ENCODE measurements at regions not wholly inside any gene's neighbourhood (a gene's known extent, or its start where the extent isn't known, plus 50 kb on each side); places are given as distances from the start of the nearest gene placed in this dataset.

DNA sequence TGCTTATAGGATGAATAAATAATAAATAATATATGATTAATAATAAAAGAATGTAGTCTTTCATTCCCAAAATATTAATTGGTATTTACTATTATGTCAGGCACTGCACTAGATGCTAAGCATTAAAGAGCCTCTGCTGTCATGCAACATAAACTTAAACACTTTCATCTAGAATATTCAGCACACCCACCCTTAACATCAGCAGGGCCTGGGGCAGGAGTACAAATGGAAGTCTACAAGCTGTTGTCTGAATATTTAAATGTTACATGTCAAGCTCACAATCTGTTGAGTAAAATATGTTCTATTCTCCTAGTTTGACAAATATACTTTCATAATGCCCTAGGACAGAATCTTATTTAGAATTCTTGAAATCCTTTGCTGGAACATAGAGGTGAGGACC, 395.1 kb downstream of the EPM2A start:
- no peaks in the 10 kb centered on the region for H3K79me2 ChIP-seq (replicated peaks; ENCODE audit: insufficient read depth)
- no peaks in the 10 kb centered on the region for H3K36me3 Mint-ChIP-seq (ENCODE audit: low read depth)
- no peak overlapping the region for H3K27ac Mint-ChIP-seq
- H3K36me3 ChIP-seq (ENCODE audit: insufficient read depth), result no peaks in the 10 kb centered on the region
- no peak overlapping the region for H3K4me2 ChIP-seq
- no peaks in the 10 kb centered on the region for H3K9me2 ChIP-seq (ENCODE audit: insufficient read depth)
- H3F3A ChIP-seq (replicated peaks; ENCODE audit: low read depth), result no peaks in the 10 kb centered on the region
- no peaks in the 10 kb centered on the region for H4K20me1 ChIP-seq (replicated peaks; ENCODE audit: insufficient read depth)
- H3K27me3 ChIP-seq (ENCODE audit: insufficient read depth), result no peaks in the 10 kb centered on the region
- no peak overlapping the region for H3K4me3 ChIP-seq
- no peak for ATAC-seq
- no peak overlapping the region for H3K27ac ChIP-seq (ENCODE audit: low read depth)
- TF ChIP-seq JUNB (IDR thresholded peaks at IDR 0.05; ENCODE audit: unreplicated experiment) (no peak), ETS1 (IDR thresholded peaks at IDR 0.05) (no peak), POLR2AphosphoS5 (IDR thresholded peaks at IDR 0.05; ENCODE audit: low read depth) (no peak), CTCF (conservative IDR thresholded peaks at IDR 0.05; ENCODE audit: low read depth in 2 of 2) (no peak), EZH2 (IDR thresholded peaks at IDR 0.05; ENCODE audit: low read depth, unreplicated experiment) (no peak), ZNF114 (CRISPR knock-in tag; IDR thresholded peaks at IDR 0.05) (no peak), NANOG (IDR thresholded peaks at IDR 0.05; ENCODE audit: borderline replicate concordance) (no peak), ZNF331 (CRISPR knock-in tag; IDR thresholded peaks at IDR 0.05; ENCODE audit: low read depth) (no peak), CREB1 (CRISPR knock-in tag; IDR thresholded peaks at IDR 0.05; ENCODE audit: low read depth) (no peak), STAT1 (IDR thresholded peaks at IDR 0.05; ENCODE audit: unreplicated experiment) (no peak), EZH2phosphoT487 (IDR thresholded peaks at IDR 0.05; ENCODE audit: unreplicated experiment) (no peak)
- TF ChIP-seq, protein P1, sequence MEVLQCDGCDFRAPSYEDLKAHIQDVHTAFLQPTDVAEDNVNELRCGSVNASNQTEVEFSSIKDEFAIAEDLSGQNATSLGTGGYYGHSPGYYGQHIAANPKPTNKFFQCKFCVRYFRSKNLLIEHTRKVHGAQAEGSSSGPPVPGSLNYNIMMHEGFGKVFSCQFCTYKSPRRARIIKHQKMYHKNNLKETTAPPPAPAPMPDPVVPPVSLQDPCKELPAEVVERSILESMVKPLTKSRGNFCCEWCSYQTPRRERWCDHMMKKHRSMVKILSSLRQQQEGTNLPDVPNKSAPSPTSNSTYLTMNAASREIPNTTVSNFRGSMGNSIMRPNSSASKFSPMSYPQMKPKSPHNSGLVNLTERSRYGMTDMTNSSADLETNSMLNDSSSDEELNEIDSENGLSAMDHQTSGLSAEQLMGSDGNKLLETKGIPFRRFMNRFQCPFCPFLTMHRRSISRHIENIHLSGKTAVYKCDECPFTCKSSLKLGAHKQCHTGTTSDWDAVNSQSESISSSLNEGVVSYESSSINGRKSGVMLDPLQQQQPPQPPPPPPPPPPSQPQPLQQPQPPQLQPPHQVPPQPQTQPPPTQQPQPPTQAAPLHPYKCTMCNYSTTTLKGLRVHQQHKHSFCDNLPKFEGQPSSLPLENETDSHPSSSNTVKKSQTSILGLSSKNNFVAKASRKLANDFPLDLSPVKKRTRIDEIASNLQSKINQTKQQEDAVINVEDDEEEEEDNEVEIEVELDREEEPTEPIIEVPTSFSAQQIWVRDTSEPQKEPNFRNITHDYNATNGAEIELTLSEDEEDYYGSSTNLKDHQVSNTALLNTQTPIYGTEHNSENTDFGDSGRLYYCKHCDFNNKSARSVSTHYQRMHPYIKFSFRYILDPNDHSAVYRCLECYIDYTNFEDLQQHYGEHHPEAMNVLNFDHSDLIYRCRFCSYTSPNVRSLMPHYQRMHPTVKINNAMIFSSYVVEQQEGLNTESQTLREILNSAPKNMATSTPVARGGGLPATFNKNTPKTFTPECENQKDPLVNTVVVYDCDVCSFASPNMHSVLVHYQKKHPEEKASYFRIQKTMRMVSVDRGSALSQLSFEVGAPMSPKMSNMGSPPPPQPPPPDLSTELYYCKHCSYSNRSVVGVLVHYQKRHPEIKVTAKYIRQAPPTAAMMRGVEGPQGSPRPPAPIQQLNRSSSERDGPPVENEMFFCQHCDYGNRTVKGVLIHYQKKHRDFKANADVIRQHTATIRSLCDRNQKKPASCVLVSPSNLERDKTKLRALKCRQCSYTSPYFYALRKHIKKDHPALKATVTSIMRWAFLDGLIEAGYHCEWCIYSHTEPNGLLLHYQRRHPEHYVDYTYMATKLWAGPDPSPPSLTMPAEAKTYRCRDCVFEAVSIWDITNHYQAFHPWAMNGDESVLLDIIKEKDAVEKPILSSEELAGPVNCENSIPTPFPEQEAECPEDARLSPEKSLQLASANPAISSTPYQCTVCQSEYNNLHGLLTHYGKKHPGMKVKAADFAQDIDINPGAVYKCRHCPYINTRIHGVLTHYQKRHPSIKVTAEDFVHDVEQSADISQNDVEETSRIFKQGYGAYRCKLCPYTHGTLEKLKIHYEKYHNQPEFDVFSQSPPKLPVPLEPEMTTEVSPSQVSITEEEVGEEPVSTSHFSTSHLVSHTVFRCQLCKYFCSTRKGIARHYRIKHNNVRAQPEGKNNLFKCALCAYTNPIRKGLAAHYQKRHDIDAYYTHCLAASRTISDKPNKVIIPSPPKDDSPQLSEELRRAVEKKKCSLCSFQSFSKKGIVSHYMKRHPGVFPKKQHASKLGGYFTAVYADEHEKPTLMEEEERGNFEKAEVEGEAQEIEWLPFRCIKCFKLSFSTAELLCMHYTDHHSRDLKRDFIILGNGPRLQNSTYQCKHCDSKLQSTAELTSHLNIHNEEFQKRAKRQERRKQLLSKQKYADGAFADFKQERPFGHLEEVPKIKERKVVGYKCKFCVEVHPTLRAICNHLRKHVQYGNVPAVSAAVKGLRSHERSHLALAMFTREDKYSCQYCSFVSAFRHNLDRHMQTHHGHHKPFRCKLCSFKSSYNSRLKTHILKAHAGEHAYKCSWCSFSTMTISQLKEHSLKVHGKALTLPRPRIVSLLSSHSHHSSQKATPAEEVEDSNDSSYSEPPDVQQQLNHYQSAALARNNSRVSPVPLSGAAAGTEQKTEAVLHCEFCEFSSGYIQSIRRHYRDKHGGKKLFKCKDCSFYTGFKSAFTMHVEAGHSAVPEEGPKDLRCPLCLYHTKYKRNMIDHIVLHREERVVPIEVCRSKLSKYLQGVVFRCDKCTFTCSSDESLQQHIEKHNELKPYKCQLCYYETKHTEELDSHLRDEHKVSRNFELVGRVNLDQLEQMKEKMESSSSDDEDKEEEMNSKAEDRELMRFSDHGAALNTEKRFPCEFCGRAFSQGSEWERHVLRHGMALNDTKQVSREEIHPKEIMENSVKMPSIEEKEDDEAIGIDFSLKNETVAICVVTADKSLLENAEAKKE (CRISPR knock-in tag; IDR thresholded peaks at IDR 0.05), result no peak
- TF ChIP-seq, protein P2, sequence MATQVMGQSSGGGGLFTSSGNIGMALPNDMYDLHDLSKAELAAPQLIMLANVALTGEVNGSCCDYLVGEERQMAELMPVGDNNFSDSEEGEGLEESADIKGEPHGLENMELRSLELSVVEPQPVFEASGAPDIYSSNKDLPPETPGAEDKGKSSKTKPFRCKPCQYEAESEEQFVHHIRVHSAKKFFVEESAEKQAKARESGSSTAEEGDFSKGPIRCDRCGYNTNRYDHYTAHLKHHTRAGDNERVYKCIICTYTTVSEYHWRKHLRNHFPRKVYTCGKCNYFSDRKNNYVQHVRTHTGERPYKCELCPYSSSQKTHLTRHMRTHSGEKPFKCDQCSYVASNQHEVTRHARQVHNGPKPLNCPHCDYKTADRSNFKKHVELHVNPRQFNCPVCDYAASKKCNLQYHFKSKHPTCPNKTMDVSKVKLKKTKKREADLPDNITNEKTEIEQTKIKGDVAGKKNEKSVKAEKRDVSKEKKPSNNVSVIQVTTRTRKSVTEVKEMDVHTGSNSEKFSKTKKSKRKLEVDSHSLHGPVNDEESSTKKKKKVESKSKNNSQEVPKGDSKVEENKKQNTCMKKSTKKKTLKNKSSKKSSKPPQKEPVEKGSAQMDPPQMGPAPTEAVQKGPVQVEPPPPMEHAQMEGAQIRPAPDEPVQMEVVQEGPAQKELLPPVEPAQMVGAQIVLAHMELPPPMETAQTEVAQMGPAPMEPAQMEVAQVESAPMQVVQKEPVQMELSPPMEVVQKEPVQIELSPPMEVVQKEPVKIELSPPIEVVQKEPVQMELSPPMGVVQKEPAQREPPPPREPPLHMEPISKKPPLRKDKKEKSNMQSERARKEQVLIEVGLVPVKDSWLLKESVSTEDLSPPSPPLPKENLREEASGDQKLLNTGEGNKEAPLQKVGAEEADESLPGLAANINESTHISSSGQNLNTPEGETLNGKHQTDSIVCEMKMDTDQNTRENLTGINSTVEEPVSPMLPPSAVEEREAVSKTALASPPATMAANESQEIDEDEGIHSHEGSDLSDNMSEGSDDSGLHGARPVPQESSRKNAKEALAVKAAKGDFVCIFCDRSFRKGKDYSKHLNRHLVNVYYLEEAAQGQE (IDR thresholded peaks at IDR 0.05; ENCODE audit: unreplicated experiment), result no peak
- peaks cover 3% of the 10 kb centered on the region; the same call in 2 of the 3 replicates for H3K4me1 Mint-ChIP-seq
- no peaks in the 10 kb centered on the region for H3K9me3 Mint-ChIP-seq
- H3K4me3 Mint-ChIP-seq, result no peak overlapping the region
- no peak for DNase-seq (ENCODE audit: low spot score)
- no peak overlapping the region for H2AFZ ChIP-seq
- H3K4me1 ChIP-seq (ENCODE audit: insufficient read depth), result no peaks in the 10 kb centered on the region
- H3K27me3 Mint-ChIP-seq (ENCODE audit: insufficient read depth, low read depth, poor library complexity), result no peaks in the 10 kb centered on the region

Data from GM23338 (cell line).